Heart right ventricle (tissue), 16 donors: ENCODE measurements at regions not wholly inside any gene's neighbourhood (a gene's known extent, or its start where the extent isn't known, plus 50 kb on each side); places are given as distances from the start of the nearest gene placed in this dataset.

Source experiments
- ATAC-seq, 8 donors: fragments of 200-7000 bp; cut with Tn5 transposase; one replicate each; pipeline ENCODE4 v1.9.1; 2020; ENCODE audit warnings: mild to moderate bottlenecking in 8 of 8, moderate library complexity in 8 of 8, moderate number of reproducible peaks in 1 of 8
- DNase-seq, 2 donors: peaks; one replicate each; pipeline ENCODE4 v3.0.0-alpha.2; 2020
- H3K27ac ChIP-seq, 10 donors: fragments of 200-600 bp; sonication (generic) in 2 of 10; one replicate each; pipeline versions ENCODE4 v1.5.0 to v1.8.0; 2020 to 2022; ENCODE audit warnings: mild to moderate bottlenecking in 3 of 10
- H3K27me3 ChIP-seq, 7 donors: fragments of 200-600 bp; one replicate each; pipeline ENCODE4 v1.8.0; 2021 to 2022; ENCODE audit warnings: mild to moderate bottlenecking in 2 of 7
- H3K36me3 ChIP-seq, 9 donors: fragments of 200-600 bp; sonication (generic) in 1 of 9; one replicate each; pipeline versions ENCODE4 v1.5.0 to v1.8.0; 2020 to 2022; ENCODE audit warnings: mild to moderate bottlenecking in 2 of 9
- H3K4me1 ChIP-seq, 9 donors: fragments of 200-600 bp; sonication (generic) in 1 of 9; one replicate each; pipeline versions ENCODE4 v1.5.0 to v1.8.0; 2020 to 2022; ENCODE audit warnings: mild to moderate bottlenecking in 4 of 9
- H3K4me3 ChIP-seq, 10 donors: fragments of 200-600 bp; sonication (generic) in 2 of 10; one replicate each; pipeline versions ENCODE4 v1.5.0 to v1.8.0; 2020 to 2022; ENCODE audit warnings: mild to moderate bottlenecking in 7 of 10, moderate library complexity in 2 of 10
- H3K9me3 ChIP-seq, 11 donors: fragments of 200-600 bp in 10 of 11; sonication (generic) in 2 of 11; one replicate each; pipeline versions ENCODE4 v1.5.0 to v1.8.0; 2013 to 2022; ENCODE audit warnings: mild to moderate bottlenecking in 2 of 11, control low read depth in 1 of 11, moderate library complexity in 1 of 11
- WGBS, 2 donors: extraction: QIAGEN DNeasy Blood & Tissue Kit; methylation state at CpG; one replicate each; pipeline ENCODE4 v1.1.7; 2013; ENCODE audit warnings: inconsistent platforms in 1 of 2; 5-methylcytosine and 5-hydroxymethylcytosine counted together
- intact Hi-C, 10 donors: fragments of 100-400 bp; cut with DNase I; formaldehyde crosslinking; loops; one replicate each; pipeline versions ENCODE4 v1.11.1 to v1.14.2; 2022
- TF ChIP-seq, protein P1 (sequence below), 9 donors: fragments of 200-600 bp; sonication (generic) in 2 of 9; IDR thresholded peaks; one replicate each; pipeline versions ENCODE4 v1.5.0 to v1.8.0; 2021 to 2022; ENCODE audit warnings: antibody characterized with exemption in 9 of 9, mild to moderate bottlenecking in 5 of 9, moderate library complexity in 1 of 9
- donor health status: Arrhythmogenic right ventricular cardiomyopathy.
- donor health status: ischemic (EF 13 %, LVEDD 7.1; RV severe dilation, severe dysfunction).
- donor health status: healthy with polysubstance abuse.
- donor health status: DM: no; HTN: yes; CAD: no.
- donor health status: DM: no; HTN: no; CAD: no.
- donor health status: ischemic (EF 25% LVEDD 6.9; RV normal size, moderate dysfunction).
- donor health status: ischemic (EF 25% LVEDD 5.7; RV mildly dilated, moderate dysfunction).
- donor health status: healthy.
- donor health status: DM: yes; HTN: yes; CAD: no.
- donor health status: Ischemic cardiomyopathy.
- donor health status: ischemic (EF 35%, LVEDD 5.7; RV mildly dilated, moderate dysfunction).
- donor health status: nonischemic (EF 11% LVEDD 7.7; RV severe dilation, severe dysfunction).
- donor health status: DM: yes; HTN: yes; CAD: no.
- donor health status: PGD.
- donor health status: ischemic (EF 29% LVEDD 5.4; RV normal size, mild dysfunction).
- donor health status: nonischemic (EF 23%, LVEDD 6.1; RV moderate dilation, normal function).

DNA sequence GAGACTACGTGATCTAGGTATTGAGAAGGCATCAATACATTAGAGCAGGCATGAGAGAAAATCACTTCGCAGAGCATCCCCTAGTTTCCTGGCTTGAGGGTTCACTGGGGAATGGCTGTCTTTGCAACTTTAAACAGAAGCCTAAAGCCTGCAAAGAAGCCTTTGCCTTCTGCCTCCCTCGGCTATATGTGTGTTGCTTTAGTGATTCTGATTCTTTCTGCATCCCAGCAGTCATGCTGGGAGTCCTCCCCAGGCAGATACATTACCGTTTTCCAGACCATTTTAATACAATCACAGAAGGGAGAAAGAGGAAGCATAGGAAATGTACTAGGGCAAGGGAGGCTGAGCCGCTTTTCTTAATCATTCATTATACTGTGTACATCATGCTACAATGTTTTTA, 773.2 kb upstream of the LRRC4C start:
- Histone ChIP-seq H3K4me3 (no peak overlapping the region), H3K9me3 (no peaks in the 10 kb centered on the region), H3K27ac (no peak overlapping the region), H3K4me1 (no peaks in the 10 kb centered on the region), H3K27me3 (no peaks in the 10 kb centered on the region), H3K36me3 (no peaks in the 10 kb centered on the region)
- TF ChIP-seq, protein P1, sequence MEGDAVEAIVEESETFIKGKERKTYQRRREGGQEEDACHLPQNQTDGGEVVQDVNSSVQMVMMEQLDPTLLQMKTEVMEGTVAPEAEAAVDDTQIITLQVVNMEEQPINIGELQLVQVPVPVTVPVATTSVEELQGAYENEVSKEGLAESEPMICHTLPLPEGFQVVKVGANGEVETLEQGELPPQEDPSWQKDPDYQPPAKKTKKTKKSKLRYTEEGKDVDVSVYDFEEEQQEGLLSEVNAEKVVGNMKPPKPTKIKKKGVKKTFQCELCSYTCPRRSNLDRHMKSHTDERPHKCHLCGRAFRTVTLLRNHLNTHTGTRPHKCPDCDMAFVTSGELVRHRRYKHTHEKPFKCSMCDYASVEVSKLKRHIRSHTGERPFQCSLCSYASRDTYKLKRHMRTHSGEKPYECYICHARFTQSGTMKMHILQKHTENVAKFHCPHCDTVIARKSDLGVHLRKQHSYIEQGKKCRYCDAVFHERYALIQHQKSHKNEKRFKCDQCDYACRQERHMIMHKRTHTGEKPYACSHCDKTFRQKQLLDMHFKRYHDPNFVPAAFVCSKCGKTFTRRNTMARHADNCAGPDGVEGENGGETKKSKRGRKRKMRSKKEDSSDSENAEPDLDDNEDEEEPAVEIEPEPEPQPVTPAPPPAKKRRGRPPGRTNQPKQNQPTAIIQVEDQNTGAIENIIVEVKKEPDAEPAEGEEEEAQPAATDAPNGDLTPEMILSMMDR (IDR thresholded peaks at IDR 0.05), result no peak
- no peak for DNase-seq
- intact Hi-C loops, result no loop called here
- WGBS, 2 donors, result 53 to 55% methylated on average over 5 of the region's 5 CpGs
- ATAC-seq, result no peak

DNA sequence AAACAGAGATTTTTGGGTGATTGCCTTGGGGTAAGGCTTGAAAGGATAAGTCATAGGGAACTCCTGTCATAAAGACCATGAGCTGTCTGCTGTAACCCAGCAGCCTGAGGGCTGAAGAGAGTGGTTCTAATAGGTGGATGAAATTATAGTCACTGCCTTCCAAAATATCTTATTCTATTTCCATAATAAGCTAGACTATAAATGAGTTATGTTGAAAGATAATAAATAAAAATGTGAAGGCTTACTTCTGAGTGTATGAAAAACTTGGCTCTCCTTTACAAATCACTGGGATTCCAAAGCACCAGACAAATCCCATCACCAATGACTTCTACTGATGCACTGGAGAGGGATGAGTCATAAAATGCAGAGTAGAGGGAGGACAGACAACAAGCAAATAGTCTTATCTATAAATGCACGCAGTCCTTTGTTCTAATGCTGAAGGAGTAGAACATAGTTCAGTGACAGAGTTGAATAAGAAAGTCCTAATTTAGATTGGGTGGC, 775.0 kb upstream of the LRRC4C start:
- TF ChIP-seq, protein P1 (IDR thresholded peaks at IDR 0.05), result no peak
- no peak for ATAC-seq
- intact Hi-C loops, result no loop called here
- no peaks in the 10 kb centered on the region for H3K27me3 ChIP-seq
- no peak for DNase-seq
- no peaks in the 10 kb centered on the region for H3K4me1 ChIP-seq
- WGBS, 2 donors, result 48 to 65% methylated on average over 1 of the region's 1 CpG
- no peaks in the 10 kb centered on the region for H3K9me3 ChIP-seq
- H3K36me3 ChIP-seq, result no peaks in the 10 kb centered on the region
- H3K4me3 ChIP-seq, result no peak overlapping the region
- no peak overlapping the region for H3K27ac ChIP-seq

DNA sequence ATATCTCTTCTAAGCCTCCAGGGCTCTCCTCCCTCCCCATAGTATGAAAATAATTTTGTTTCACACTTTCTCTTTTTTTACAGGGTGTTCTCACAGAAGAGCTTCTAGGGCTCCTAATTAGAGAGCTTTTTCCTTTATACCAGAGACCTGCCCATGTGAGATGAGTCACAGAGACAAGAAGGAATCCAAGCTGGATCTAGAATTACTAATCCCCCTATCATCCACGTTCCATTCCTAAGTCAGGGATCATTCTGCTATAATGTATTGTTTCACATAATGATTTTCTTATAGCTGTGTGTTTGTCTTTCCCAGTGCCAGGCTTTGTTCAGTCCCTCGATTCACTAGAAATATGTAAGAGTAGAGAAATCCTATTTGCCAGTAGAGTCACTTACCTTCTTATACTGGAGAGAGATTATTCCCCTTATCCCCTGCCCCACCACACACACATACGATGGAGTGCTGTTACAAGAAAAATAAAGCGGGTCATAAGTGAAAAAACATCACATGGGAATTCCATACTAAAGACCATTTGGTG, 778.3 kb upstream of the LRRC4C start:
- ATAC-seq (no peak), DNase-seq (no peak)
- intact Hi-C loops, result no loop called here
- Histone ChIP-seq H3K27ac (no peak overlapping the region), H3K4me3 (no peak overlapping the region), H3K27me3 (no peaks in the 10 kb centered on the region), H3K4me1 (no peaks in the 10 kb centered on the region), H3K9me3 (no peaks in the 10 kb centered on the region), H3K36me3 (no peaks in the 10 kb centered on the region)
- 55 to 80% methylated on average over 4 of the region's 4 CpGs for WGBS, 2 donors
- TF ChIP-seq, protein P1 (IDR thresholded peaks at IDR 0.05), result no peak

DNA sequence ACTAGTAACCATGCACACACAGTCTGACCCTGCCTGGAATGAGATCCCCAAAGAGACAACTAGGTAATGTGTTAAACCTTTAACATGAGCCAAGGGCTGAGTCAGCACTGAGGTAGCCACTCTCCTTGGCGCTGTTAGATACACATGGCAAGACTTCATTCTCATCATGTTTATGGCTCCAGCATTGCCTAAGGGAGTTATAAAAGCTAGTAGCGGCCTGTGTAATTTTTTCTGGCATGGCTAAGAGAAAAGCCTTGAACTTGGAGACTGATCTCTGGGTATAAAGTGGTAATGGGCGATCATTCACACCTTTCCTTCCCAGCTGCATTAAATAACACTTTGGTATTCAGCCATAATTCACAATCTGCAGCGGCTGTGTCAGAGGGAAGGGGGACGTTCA, 779.7 kb upstream of the LRRC4C start:
- Histone ChIP-seq H3K4me3 (no peak overlapping the region), H3K36me3 (no peaks in the 10 kb centered on the region), H3K4me1 (no peaks in the 10 kb centered on the region), H3K27me3 (no peaks in the 10 kb centered on the region), H3K27ac (no peak overlapping the region), H3K9me3 (no peaks in the 10 kb centered on the region)
- 61 to 72% methylated on average over 5 of the region's 5 CpGs for WGBS, 2 donors
- intact Hi-C loops, result no loop called here
- TF ChIP-seq, protein P1 (IDR thresholded peaks at IDR 0.05), result no peak
- ATAC-seq (no peak), DNase-seq (no peak)
